A673 (cell line): ENCODE measurements at regions not wholly inside any gene's neighbourhood (a gene's known extent, or its start where the extent isn't known, plus 50 kb on each side); places are given as distances from the start of the nearest gene placed in this dataset.

Experiments
- CTCF ChIP-seq: fragments of 300-800, 200-600 bp; sonication (generic); conservative IDR thresholded peaks from 2 replicates; pipeline ENCODE4 v1.5.1; 2017; ENCODE audit warnings: low read depth, mild to moderate bottlenecking, antibody characterized with exemption, low read length, moderate library complexity, mixed read lengths
- EZH2 ChIP-seq: fragments of 200-600 bp; sonication (generic); IDR thresholded peaks from 2 replicates; pipeline ENCODE4 v1.6.1; 2017; ENCODE audit warnings: borderline replicate concordance, low read depth, mild to moderate bottlenecking, mixed read lengths, antibody characterized with exemption, low read length; ENCODE audit not compliant: poor library complexity, severe bottlenecking

GRCh38 chr17:65477600-65477999, 83.8 kb downstream of the AXIN2 start:
- TF ChIP-seq EZH2, result no peak
- TF ChIP-seq CTCF, result no peak
